ENCODE measurements at regions not wholly inside any gene's neighbourhood (a gene's known extent, or its start where the extent isn't known, plus 50 kb on each side); places are given as distances from the start of the nearest gene placed in this dataset.

DNA sequence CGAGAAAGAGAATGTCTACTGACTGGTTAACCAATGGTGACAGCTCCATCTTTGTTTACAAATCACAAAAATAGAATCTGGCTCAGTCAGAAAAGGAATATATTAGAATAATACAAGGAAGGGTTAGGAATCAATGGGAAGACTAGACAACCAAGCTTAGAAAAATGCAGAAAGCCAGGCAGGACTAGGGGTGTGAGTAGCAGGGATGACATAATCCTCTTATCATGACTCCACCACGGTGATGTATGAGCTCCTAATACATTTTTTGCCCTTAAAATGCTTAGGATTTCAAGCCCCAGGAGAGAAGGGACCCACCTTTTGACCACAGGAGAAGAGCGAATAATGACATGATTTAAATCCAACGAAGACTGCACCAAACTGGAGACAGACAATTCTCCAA, 252.3 kb downstream of the CHD9NB start:
- H3K79me2 ChIP-seq (ENCODE audit: insufficient read depth, low read length): no peaks in the 10 kb centered on the region
- CTCF ChIA-PET: no interaction called here
- no peak overlapping the region for H3K4me3 ChIP-seq (replicated peaks in 1 of 2; ENCODE audit: low read depth in 1 of 2, low read length in 2 of 2)
- BruUV-seq (replicated peaks): no TSS peak
- no peak overlapping the region for H3K9ac ChIP-seq (ENCODE audit: low read length)
- no peaks in the 10 kb centered on the region for H3K9me2 ChIP-seq (ENCODE audit: insufficient read depth)
- no peaks in the 10 kb centered on the region for H3K27me3 ChIP-seq (ENCODE audit: insufficient read depth, low read length)
- H3K36me3 ChIP-seq (ENCODE audit: control insufficient read depth in 1 of 2, insufficient read depth in 2 of 2, low read length in 2 of 2): no peaks in the 10 kb centered on the region
- no peak overlapping the region for H2AFZ ChIP-seq (ENCODE audit: low read depth, low read length, poor library complexity, severe bottlenecking)
- TF ChIP-seq ZFX (IDR thresholded peaks at IDR 0.05) (no peak), ELF1 (IDR thresholded peaks at IDR 0.05; ENCODE audit: borderline replicate concordance, low read depth) (no peak), EZH2 (IDR thresholded peaks at IDR 0.05) (no peak)
- intact Hi-C loops (cut with micrococcal nuclease): no loop called here
- POLR2A ChIA-PET: no interaction called here
- no peak for ATAC-seq
- no peaks in the 10 kb centered on the region for H3K9me3 ChIP-seq (ENCODE audit: control insufficient read depth in 1 of 2, insufficient read depth in 1 of 2, low read depth in 1 of 2, low read length in 2 of 2)
- H4K20me1 ChIP-seq (ENCODE audit: insufficient read depth): no peaks in the 10 kb centered on the region
- no peak for DNase-seq (ENCODE audit: low read depth, low spot score)
- H3K27ac ChIP-seq (ENCODE audit: low read depth, low read length): no peak overlapping the region
- H3K4me2 ChIP-seq (ENCODE audit: low read length): no peak overlapping the region
- RAD21 ChIA-PET (ENCODE audit: low non-redundant PET in 1 of 2, low total read pairs in 2 of 2, uncharacterized antibody in 2 of 2, unreplicated experiment in 2 of 2): no interaction called here
- H3K4me1 ChIP-seq (ENCODE audit: control insufficient read depth in 1 of 2, insufficient read depth in 2 of 2, low read length in 2 of 2): no peaks in the 10 kb centered on the region

DNA sequence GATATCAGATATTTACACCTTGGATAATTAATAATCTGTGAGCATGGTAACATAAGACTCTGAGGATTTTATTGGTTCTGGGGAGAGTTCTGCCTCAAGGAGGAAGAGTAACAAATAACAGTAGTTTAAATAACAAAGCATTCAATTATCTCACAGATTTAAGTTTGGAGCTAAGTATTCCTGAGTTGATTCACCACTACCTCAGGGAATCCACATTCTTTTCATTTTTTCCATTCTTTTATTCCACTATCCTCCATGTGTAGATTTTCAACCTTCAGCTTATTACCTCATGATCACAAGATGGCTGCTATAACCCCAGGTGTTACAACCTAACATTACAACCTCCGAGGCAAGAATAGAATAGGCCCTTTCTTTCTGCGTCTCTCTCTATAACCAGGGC, 252.2 kb upstream of the TOX3 start:
- H3K79me2 ChIP-seq (ENCODE audit: insufficient read depth, low read length): no peaks in the 10 kb centered on the region
- ChIA-PET POLR2A (no interaction called here), RAD21 (ENCODE audit: low non-redundant PET in 1 of 2, low total read pairs in 2 of 2, uncharacterized antibody in 2 of 2, unreplicated experiment in 2 of 2) (no interaction called here), CTCF (no interaction called here)
- TF ChIP-seq SRF (IDR thresholded peaks at IDR 0.05; ENCODE audit: low read depth): no peak
- no peak for TF ChIP-seq EZH2phosphoT487 (IDR thresholded peaks at IDR 0.05; ENCODE audit: borderline replicate concordance)
- no peak for TF ChIP-seq YY1 (IDR thresholded peaks at IDR 0.05; ENCODE audit: extremely low read depth, insufficient replicate concordance, low read depth, low read length)
- TF ChIP-seq, protein P1, sequence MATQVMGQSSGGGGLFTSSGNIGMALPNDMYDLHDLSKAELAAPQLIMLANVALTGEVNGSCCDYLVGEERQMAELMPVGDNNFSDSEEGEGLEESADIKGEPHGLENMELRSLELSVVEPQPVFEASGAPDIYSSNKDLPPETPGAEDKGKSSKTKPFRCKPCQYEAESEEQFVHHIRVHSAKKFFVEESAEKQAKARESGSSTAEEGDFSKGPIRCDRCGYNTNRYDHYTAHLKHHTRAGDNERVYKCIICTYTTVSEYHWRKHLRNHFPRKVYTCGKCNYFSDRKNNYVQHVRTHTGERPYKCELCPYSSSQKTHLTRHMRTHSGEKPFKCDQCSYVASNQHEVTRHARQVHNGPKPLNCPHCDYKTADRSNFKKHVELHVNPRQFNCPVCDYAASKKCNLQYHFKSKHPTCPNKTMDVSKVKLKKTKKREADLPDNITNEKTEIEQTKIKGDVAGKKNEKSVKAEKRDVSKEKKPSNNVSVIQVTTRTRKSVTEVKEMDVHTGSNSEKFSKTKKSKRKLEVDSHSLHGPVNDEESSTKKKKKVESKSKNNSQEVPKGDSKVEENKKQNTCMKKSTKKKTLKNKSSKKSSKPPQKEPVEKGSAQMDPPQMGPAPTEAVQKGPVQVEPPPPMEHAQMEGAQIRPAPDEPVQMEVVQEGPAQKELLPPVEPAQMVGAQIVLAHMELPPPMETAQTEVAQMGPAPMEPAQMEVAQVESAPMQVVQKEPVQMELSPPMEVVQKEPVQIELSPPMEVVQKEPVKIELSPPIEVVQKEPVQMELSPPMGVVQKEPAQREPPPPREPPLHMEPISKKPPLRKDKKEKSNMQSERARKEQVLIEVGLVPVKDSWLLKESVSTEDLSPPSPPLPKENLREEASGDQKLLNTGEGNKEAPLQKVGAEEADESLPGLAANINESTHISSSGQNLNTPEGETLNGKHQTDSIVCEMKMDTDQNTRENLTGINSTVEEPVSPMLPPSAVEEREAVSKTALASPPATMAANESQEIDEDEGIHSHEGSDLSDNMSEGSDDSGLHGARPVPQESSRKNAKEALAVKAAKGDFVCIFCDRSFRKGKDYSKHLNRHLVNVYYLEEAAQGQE (IDR thresholded peaks at IDR 0.05; ENCODE audit: low read depth): no peak
- TF ChIP-seq, protein P2, sequence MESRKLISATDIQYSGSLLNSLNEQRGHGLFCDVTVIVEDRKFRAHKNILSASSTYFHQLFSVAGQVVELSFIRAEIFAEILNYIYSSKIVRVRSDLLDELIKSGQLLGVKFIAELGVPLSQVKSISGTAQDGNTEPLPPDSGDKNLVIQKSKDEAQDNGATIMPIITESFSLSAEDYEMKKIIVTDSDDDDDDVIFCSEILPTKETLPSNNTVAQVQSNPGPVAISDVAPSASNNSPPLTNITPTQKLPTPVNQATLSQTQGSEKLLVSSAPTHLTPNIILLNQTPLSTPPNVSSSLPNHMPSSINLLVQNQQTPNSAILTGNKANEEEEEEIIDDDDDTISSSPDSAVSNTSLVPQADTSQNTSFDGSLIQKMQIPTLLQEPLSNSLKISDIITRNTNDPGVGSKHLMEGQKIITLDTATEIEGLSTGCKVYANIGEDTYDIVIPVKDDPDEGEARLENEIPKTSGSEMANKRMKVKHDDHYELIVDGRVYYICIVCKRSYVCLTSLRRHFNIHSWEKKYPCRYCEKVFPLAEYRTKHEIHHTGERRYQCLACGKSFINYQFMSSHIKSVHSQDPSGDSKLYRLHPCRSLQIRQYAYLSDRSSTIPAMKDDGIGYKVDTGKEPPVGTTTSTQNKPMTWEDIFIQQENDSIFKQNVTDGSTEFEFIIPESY (IDR thresholded peaks at IDR 0.05; ENCODE audit: extremely low read depth, insufficient replicate concordance, low read length): no peak
- TF ChIP-seq, protein P3, sequence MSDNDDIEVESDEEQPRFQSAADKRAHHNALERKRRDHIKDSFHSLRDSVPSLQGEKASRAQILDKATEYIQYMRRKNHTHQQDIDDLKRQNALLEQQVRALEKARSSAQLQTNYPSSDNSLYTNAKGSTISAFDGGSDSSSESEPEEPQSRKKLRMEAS (IDR thresholded peaks at IDR 0.05): no peak
- no peak for TF ChIP-seq ZNF274 (IDR thresholded peaks at IDR 0.05; ENCODE audit: low read depth, low read length)
- no peaks in the 10 kb centered on the region for H4K20me1 ChIP-seq (ENCODE audit: insufficient read depth)
- no peak overlapping the region for H3K27ac ChIP-seq (ENCODE audit: low read depth, low read length)
- no peak overlapping the region for H3K9ac ChIP-seq (ENCODE audit: low read length)
- intact Hi-C loops (cut with micrococcal nuclease): no loop called here
- ATAC-seq: no peak
- H2AFZ ChIP-seq (ENCODE audit: low read depth, low read length, poor library complexity, severe bottlenecking): no peak overlapping the region
- no peaks in the 10 kb centered on the region for H3K9me3 ChIP-seq (ENCODE audit: control insufficient read depth in 1 of 2, insufficient read depth in 1 of 2, low read depth in 1 of 2, low read length in 2 of 2)
- H3K4me2 ChIP-seq (ENCODE audit: low read length): no peak overlapping the region
- H3K4me1 ChIP-seq (ENCODE audit: control insufficient read depth in 1 of 2, insufficient read depth in 2 of 2, low read length in 2 of 2): no peaks in the 10 kb centered on the region
- H3K4me3 ChIP-seq (replicated peaks in 1 of 2; ENCODE audit: low read depth in 1 of 2, low read length in 2 of 2): no peak overlapping the region
- no peaks in the 10 kb centered on the region for H3K9me2 ChIP-seq (ENCODE audit: insufficient read depth)
- no peaks in the 10 kb centered on the region for H3K36me3 ChIP-seq (ENCODE audit: control insufficient read depth in 1 of 2, insufficient read depth in 2 of 2, low read length in 2 of 2)
- H3K27me3 ChIP-seq (ENCODE audit: insufficient read depth, low read length): no peaks in the 10 kb centered on the region
- no TSS peak for BruUV-seq (replicated peaks)
- no peak for DNase-seq (ENCODE audit: low read depth, low spot score)

All from HCT116 (cell line).